Astrocyte (in vitro differentiated cells and primary cell): ENCODE measurements at regions not wholly inside any gene's neighbourhood (a gene's known extent, or its start where the extent isn't known, plus 50 kb on each side); places are given as distances from the start of the nearest gene placed in this dataset.

Experiments used
- CTCF ChIP-seq: IDR thresholded peaks from 2 replicates; pipeline ENCODE4 v1.5.1; 2011; ENCODE audit warnings: low read depth, mild to moderate bottlenecking, inconsistent platforms, low read length, moderate library complexity; ENCODE audit not compliant: insufficient read depth
- EZH2 ChIP-seq: IDR thresholded peaks from 2 replicates; pipeline ENCODE4 v1.6.1; 2012; ENCODE audit warnings: mild to moderate bottlenecking, low read length, inconsistent platforms; ENCODE audit not compliant: insufficient read depth

GRCh38 chr2:67346718-67347407 is 50.3 kb upstream of the ETAA1 start:
- TF ChIP-seq CTCF (no peak), EZH2 (no peak)
